GM12878 (cell line): ENCODE measurements at regions not wholly inside any gene's neighbourhood (a gene's known extent, or its start where the extent isn't known, plus 50 kb on each side); places are given as distances from the start of the nearest gene placed in this dataset.

Experiments
- ATAC-seq: fragments of 200-7000 bp; cut with Tn5 transposase; 3 replicates; pipeline ENCODE4 v1.9.1; 2020; ENCODE audit warnings: mild to moderate bottlenecking, moderate library complexity
- BruUV-seq: library from RNA; stranded (reverse); fragments of 400-500 nt; replicated peaks from 2 replicates; lab custom pipeline; 2021; lab: Mats Ljungman, UMichigan
- CTCF ChIA-PET: fragments of 300-600 bp; sonication (Branson Sonifier 250); formaldehyde crosslinking; extraction: SDS; loops from one replicate; lab custom pipeline; 2021; ENCODE audit warnings: inconsistent platforms; lab: Yijun Ruan, JAX
- POLR2A ChIA-PET: fragments of 350-600 bp; formaldehyde crosslinking; extraction: SDS; loops from one replicate; lab custom pipeline; 2021; ENCODE audit warnings: inconsistent platforms; lab: Charles Lee
- RAD21 ChIA-PET: fragments of 300-600 bp; sonication (Branson Sonifier 250); formaldehyde crosslinking; loops from one replicate; lab custom pipeline; 2023; ENCODE audit warnings: antibody characterized with exemption; ENCODE audit not compliant: unreplicated experiment; lab: Charles Lee
- SMC1A ChIA-PET: fragments of 300-600 bp; sonication (Branson Sonifier 250); formaldehyde crosslinking; loops from one replicate; lab custom pipeline; 2023; ENCODE audit not compliant: unreplicated experiment, uncharacterized antibody; lab: Charles Lee
- DNase-seq: peaks from one replicate; pipeline ENCODE4 v3.0.0-alpha.2; 2011; ENCODE audit warnings: low read depth, low spot score
- FAIRE-seq: peaks from 3 replicates; lab custom pipeline; 2011; peaks lifted over from hg19 to GRCh38; lab: Jason Lieb, UNC
- H2AFZ ChIP-seq: 2 replicates; pipeline ENCODE4 v1.6.0; 2011; ENCODE audit warnings: low read depth, low read length, control low read depth; ENCODE audit not compliant: control insufficient read depth
- H3K27ac ChIP-seq: 2 replicates; pipeline ENCODE4 v1.5.1; 2011; ENCODE audit warnings: control low read depth; ENCODE audit not compliant: control insufficient read depth, insufficient read depth
- H3K27me3 ChIP-seq, 2 experiments: replicated peaks in 1 of 2; 2 replicates each; pipeline versions ENCODE4 v1.6.0 to v1.6.1; 2011; ENCODE audit warnings: low read length in 1 of 2; ENCODE audit not compliant: control insufficient read depth in 2 of 2, insufficient read depth in 2 of 2
- H3K36me3 ChIP-seq, 2 experiments: 2 replicates each; pipeline ENCODE4 v1.5.1; 2011; ENCODE audit warnings: low read length in 1 of 2; ENCODE audit not compliant: control insufficient read depth in 2 of 2, insufficient read depth in 2 of 2
- H3K4me1 ChIP-seq: 2 replicates; pipeline ENCODE4 v1.6.1; 2011; ENCODE audit warnings: mild to moderate bottlenecking, low read length, moderate library complexity, mixed read lengths; ENCODE audit not compliant: control insufficient read depth, insufficient read depth
- H3K4me2 ChIP-seq: 2 replicates; pipeline ENCODE4 v1.6.0; 2011; ENCODE audit warnings: control low read depth; ENCODE audit not compliant: control insufficient read depth, insufficient read depth
- H3K4me3 ChIP-seq: fragments of 200-600 bp; sonication (generic); 2 replicates; pipeline ENCODE4 v1.5.1; 2016
- H3K79me2 ChIP-seq: 2 replicates; pipeline ENCODE4 v1.6.0; 2011; ENCODE audit warnings: low read length; ENCODE audit not compliant: control insufficient read depth, insufficient read depth
- H3K9ac ChIP-seq: 2 replicates; pipeline ENCODE4 v1.8.0; 2011; ENCODE audit warnings: low read length, control low read depth, mixed read lengths; ENCODE audit not compliant: control insufficient read depth, insufficient read depth
- H3K9me3 ChIP-seq: replicated peaks from 3 replicates; pipeline ENCODE4 v1.5.1; 2011; ENCODE audit warnings: mild to moderate bottlenecking, low read length; ENCODE audit not compliant: control insufficient read depth, insufficient read depth
- H4K20me1 ChIP-seq: 2 replicates; pipeline ENCODE4 v1.6.0; 2011; ENCODE audit not compliant: control insufficient read depth, insufficient read depth
- CHD1 ChIP-seq: IDR thresholded peaks from 2 replicates; pipeline ENCODE4 v1.6.1; 2012; ENCODE audit warnings: low read depth, low read length, improper control_type of control experiment
- CTCF ChIP-seq, 3 experiments: IDR thresholded peaks in 2 of 3; conservative IDR thresholded peaks in 1 of 3; 2 replicates each; pipeline ENCODE4 v1.5.1; 2011; ENCODE audit warnings: low read depth in 3 of 3, low read length in 3 of 3, mild to moderate bottlenecking in 3 of 3, control low read depth in 2 of 3, moderate library complexity in 2 of 3, inconsistent platforms in 1 of 3, mixed read lengths in 1 of 3; ENCODE audit not compliant: control insufficient read depth in 2 of 3, insufficient read depth in 1 of 3; ENCODE audit errors: extremely low read depth in 1 of 3
- CUX1 ChIP-seq: IDR thresholded peaks from 2 replicates; pipeline ENCODE4 v1.6.1; 2012; ENCODE audit warnings: improper control_type of control experiment, low read depth, low read length; ENCODE audit not compliant: insufficient replicate concordance
- HCFC1 ChIP-seq: fragments of 150-350 bp; IDR thresholded peaks from 2 replicates; pipeline ENCODE4 v1.6.1; 2014; ENCODE audit warnings: low read length
- MTA3 ChIP-seq: IDR thresholded peaks from 2 replicates; pipeline ENCODE4 v1.6.1; 2012; ENCODE audit warnings: low read length, inconsistent platforms, borderline replicate concordance
- NR2C1 ChIP-seq: fragments of 450-650 bp; IDR thresholded peaks from 2 replicates; pipeline ENCODE4 v1.6.1; 2017; ENCODE audit warnings: antibody characterized with exemption, mild to moderate bottlenecking, moderate library complexity
- POLR2AphosphoS2 ChIP-seq: IDR thresholded peaks from 2 replicates; pipeline ENCODE4 v1.6.1; 2011; ENCODE audit warnings: low read depth, mild to moderate bottlenecking, low read length, improper control_type of control experiment, moderate library complexity
- RAD21 ChIP-seq: IDR thresholded peaks from 2 replicates; pipeline ENCODE4 v1.6.1; 2011; ENCODE audit warnings: mild to moderate bottlenecking, low read depth, low read length, moderate library complexity; ENCODE audit not compliant: insufficient read depth
- ZBTB40 ChIP-seq: fragments of 450-650 bp; IDR thresholded peaks from 2 replicates; pipeline ENCODE4 v1.6.1; 2016; ENCODE audit warnings: mild to moderate bottlenecking, moderate library complexity, borderline replicate concordance
- ZNF207 ChIP-seq: fragments of 450-650 bp; IDR thresholded peaks from 2 replicates; pipeline ENCODE4 v1.6.1; 2014; ENCODE audit warnings: antibody characterized with exemption, mild to moderate bottlenecking, borderline replicate concordance
- WGBS: methylation state at CpG from one replicate; pipeline ENCODE4 v1.1.6; 2016; ENCODE audit warnings: low lambda C conversion rate; ENCODE audit not compliant: insufficient replicate concordance, insufficient coverage; ENCODE audit errors: missing lambda C conversion rate; 5-methylcytosine and 5-hydroxymethylcytosine counted together
- in situ Hi-C: fragments of 300-500 bp; cut with MboI; formaldehyde crosslinking; loops from 9 replicates; pipeline ENCODE4 v1.14.3; 2018; ENCODE audit warnings: mixed read lengths
- intact Hi-C: fragments of 100-400 bp; cut with micrococcal nuclease; formaldehyde crosslinking; loops from one replicate; pipeline ENCODE4 v1.14.2; 2022; ENCODE audit not compliant: unreplicated experiment
- TF ChIP-seq, protein P1 (sequence below): IDR thresholded peaks from 2 replicates; pipeline ENCODE4 v1.6.1; 2012; ENCODE audit warnings: low read depth, low read length, improper control_type of control experiment

DNA sequence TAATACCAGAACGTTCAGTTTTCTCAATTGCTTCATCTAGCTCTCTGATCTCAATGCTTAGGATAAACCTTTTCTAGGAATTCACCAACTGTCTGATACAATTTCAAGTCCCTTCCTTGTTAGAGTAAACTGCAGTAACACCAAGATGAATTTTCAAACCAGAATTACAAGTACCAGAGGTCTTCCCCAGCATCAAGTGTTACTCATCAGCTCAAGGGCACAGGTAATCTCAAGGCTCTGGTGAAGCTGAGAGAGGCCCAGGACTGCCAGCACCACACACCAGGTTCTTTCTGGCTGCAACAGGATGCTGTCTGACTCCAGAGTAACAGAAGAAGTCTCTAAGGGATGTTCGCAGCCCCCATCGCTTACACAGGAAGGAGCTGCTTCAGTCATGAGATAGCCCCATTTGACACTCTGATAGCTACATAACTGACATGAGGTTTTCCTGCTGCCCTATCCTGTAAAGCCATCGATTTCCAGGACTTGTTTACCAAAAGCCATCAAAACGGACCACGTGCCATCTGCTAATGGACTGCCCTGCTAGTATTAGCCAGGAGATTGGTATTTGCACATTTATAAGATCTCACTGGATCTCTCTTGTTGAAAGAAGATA lies 549.4 kb downstream of the UTRN start:
- Histone ChIP-seq H3K9me3 (no peaks in the 10 kb centered on the region), H3K79me2 (no peaks in the 10 kb centered on the region), H3K9ac (no peak overlapping the region), H3K27me3 (no peaks in the 10 kb centered on the region), H3K4me3 (no peak overlapping the region), H2AFZ (no peak overlapping the region), H3K4me1 (no peaks in the 10 kb centered on the region), H3K27ac (no peak overlapping the region), H4K20me1 (no peaks in the 10 kb centered on the region), H3K4me2 (no peak overlapping the region), H3K36me3 (peaks cover 2 to 7% of the 10 kb centered on the region in 2 experiments; a peak in 3 of 4 replicates)
- DNase-seq = no peak
- CTCF ChIA-PET = interaction anchor here (0.6 to 1.2 kb wide), 2 partner anchors 8 to 11 kb away, joined by 3 read pairs; no protein-coding TSS in a partner anchor
- ATAC-seq = no peak
- 91% methylated on average over 6 of the region's 6 CpGs for WGBS
- SMC1A ChIA-PET = interaction anchor here (1.1 kb wide), 1 partner anchor 186 kb away, joined by 3 read pairs; no protein-coding TSS in a partner anchor
- in situ Hi-C loops (no loop called here), intact Hi-C loops (no loop called here)
- FAIRE-seq = no peak
- POLR2A ChIA-PET = no interaction called here
- RAD21 ChIA-PET = no interaction called here
- no TSS peak for BruUV-seq
- TF ChIP-seq ZNF207 = no peak
- TF ChIP-seq CTCF (IDR thresholded peaks at IDR 0.05 in 2 of 3, conservative IDR thresholded peaks at IDR 0.05 in 1 of 3; ENCODE audit: control insufficient read depth in 2 of 3, extremely low read depth in 1 of 3, insufficient read depth in 1 of 3, low read depth in 3 of 3, low read length in 3 of 3) = no peak
- TF ChIP-seq CUX1 = no peak
- no peak for TF ChIP-seq RAD21
- no peak for TF ChIP-seq POLR2AphosphoS2
- TF ChIP-seq CHD1 = no peak
- TF ChIP-seq, protein P1, sequence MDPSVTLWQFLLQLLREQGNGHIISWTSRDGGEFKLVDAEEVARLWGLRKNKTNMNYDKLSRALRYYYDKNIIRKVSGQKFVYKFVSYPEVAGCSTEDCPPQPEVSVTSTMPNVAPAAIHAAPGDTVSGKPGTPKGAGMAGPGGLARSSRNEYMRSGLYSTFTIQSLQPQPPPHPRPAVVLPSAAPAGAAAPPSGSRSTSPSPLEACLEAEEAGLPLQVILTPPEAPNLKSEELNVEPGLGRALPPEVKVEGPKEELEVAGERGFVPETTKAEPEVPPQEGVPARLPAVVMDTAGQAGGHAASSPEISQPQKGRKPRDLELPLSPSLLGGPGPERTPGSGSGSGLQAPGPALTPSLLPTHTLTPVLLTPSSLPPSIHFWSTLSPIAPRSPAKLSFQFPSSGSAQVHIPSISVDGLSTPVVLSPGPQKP = no peak
- no peak for TF ChIP-seq MTA3
- TF ChIP-seq ZBTB40 = no peak
- TF ChIP-seq NR2C1 = no peak
- no peak for TF ChIP-seq HCFC1
